HepG2 (cell line): ENCODE measurements at regions not wholly inside any gene's neighbourhood (a gene's known extent, or its start where the extent isn't known, plus 50 kb on each side); places are given as distances from the start of the nearest gene placed in this dataset.

Experiments used
- ATAC-seq: fragments of 200-7000 bp; cut with Tn5 transposase; 3 replicates; pipeline ENCODE4 v1.9.1; 2020; ENCODE audit warnings: mild to moderate bottlenecking, moderate library complexity
- BruUV-seq: library from RNA; stranded (reverse); fragments of 400-500 nt; replicated peaks from 2 replicates; lab custom pipeline; 2021; lab: Mats Ljungman, UMichigan
- CTCF ChIA-PET: fragments of 300-600 bp; formaldehyde crosslinking; extraction: SDS; loops from one replicate; lab custom pipeline; 2021; ENCODE audit warnings: low total read pairs, inconsistent platforms, low intra/inter-chr PET ratio; lab: Yijun Ruan, JAX
- POLR2A ChIA-PET: fragments of 350-600 bp; sonication (Branson Sonifier 250); formaldehyde crosslinking; loops from one replicate; lab custom pipeline; 2020; ENCODE audit warnings: antibody characterized with exemption, inconsistent platforms; lab: Yijun Ruan, JAX
- DNase-seq: peaks from one replicate; pipeline ENCODE4 v3.0.0-alpha.2; 2015; ENCODE audit warnings: low spot score
- FAIRE-seq: peaks from 3 replicates; lab custom pipeline; 2011; peaks lifted over from hg19 to GRCh38; lab: Jason Lieb, UNC
- H2AFZ ChIP-seq: one replicate; pipeline ENCODE4 v1.6.1; 2011; ENCODE audit warnings: low read length, inconsistent platforms
- H3K27ac ChIP-seq: fragments of 300-600 bp; 3 replicates; pipeline ENCODE4 v1.8.0; 2011; ENCODE audit warnings: mixed run types, mild to moderate bottlenecking, mixed read lengths, low read length, inconsistent platforms; ENCODE audit not compliant: insufficient read depth; ENCODE audit errors: extremely low read length
- H3K27me3 ChIP-seq, 2 experiments: fragments of 200-600 bp in 1 of 2; 2 replicates in 1 of 2; 3 replicates in 1 of 2; pipeline versions ENCODE4 v1.6.0 to v1.8.0; 2011; ENCODE audit warnings: low read length in 2 of 2, mild to moderate bottlenecking in 2 of 2, moderate library complexity in 2 of 2, inconsistent platforms in 1 of 2; ENCODE audit not compliant: insufficient read depth in 2 of 2, control insufficient read depth in 1 of 2
- H3K36me3 ChIP-seq, 2 experiments: fragments of 200-600 bp in 1 of 2; replicated peaks in 1 of 2; 2 replicates in 1 of 2; 3 replicates in 1 of 2; pipeline versions ENCODE4 v1.5.1 to v1.8.0; 2011; ENCODE audit warnings: low read length in 2 of 2, inconsistent platforms in 1 of 2; ENCODE audit not compliant: insufficient read depth in 2 of 2, control insufficient read depth in 1 of 2
- H3K4me1 ChIP-seq: 2 replicates; pipeline ENCODE4 v1.5.1; 2012; ENCODE audit warnings: low read length, inconsistent platforms; ENCODE audit not compliant: insufficient read depth
- H3K4me2 ChIP-seq: 2 replicates; pipeline ENCODE4 v1.6.0; 2011; ENCODE audit warnings: low read depth, low read length, inconsistent platforms
- H3K4me3 ChIP-seq, 3 experiments: fragments of 200-600 bp in 1 of 3; sonication (generic), shearing (Covaris generic) in 1 of 3; replicated peaks in 1 of 3; 2 replicates each; pipeline ENCODE4 v1.5.1; 2011 to 2016; ENCODE audit warnings: low read length in 3 of 3, inconsistent platforms in 2 of 3, low read depth in 2 of 3, mild to moderate bottlenecking in 2 of 3, control low read depth in 1 of 3, mixed read lengths in 1 of 3; ENCODE audit not compliant: insufficient read depth in 1 of 3
- H3K79me2 ChIP-seq: one replicate; pipeline ENCODE4 v1.6.1; 2011; ENCODE audit warnings: low read length, inconsistent platforms; ENCODE audit not compliant: insufficient read depth
- H3K9ac ChIP-seq: 2 replicates; pipeline ENCODE4 v1.6.0; 2011; ENCODE audit warnings: mild to moderate bottlenecking, low read depth, low read length, inconsistent platforms; ENCODE audit not compliant: insufficient read depth
- H3K9me3 ChIP-seq: 2 replicates; pipeline ENCODE4 v1.5.1; 2012; ENCODE audit warnings: mild to moderate bottlenecking, low read length
- H4K20me1 ChIP-seq: 2 replicates; pipeline ENCODE4 v1.6.0; 2011; ENCODE audit warnings: inconsistent platforms, mild to moderate bottlenecking, low read length, moderate library complexity; ENCODE audit not compliant: insufficient read depth
- FOXA3 ChIP-seq: IDR thresholded peaks from 2 replicates; pipeline ENCODE4 v1.6.1; 2016; ENCODE audit warnings: missing genetic modification reagents, missing compliant biosample characterization
- FOXM1 ChIP-seq: sonication (generic); formaldehyde crosslinking; IDR thresholded peaks from 2 replicates; pipeline ENCODE4 v1.5.0; 2020; ENCODE audit warnings: missing genetic modification reagents
- NCOA2 ChIP-seq: sonication (generic); formaldehyde crosslinking; IDR thresholded peaks from 2 replicates; pipeline ENCODE4 v1.8.0; 2022; ENCODE audit warnings: inconsistent platforms
- RCOR2 ChIP-seq: IDR thresholded peaks from 2 replicates; pipeline ENCODE4 v1.6.1; 2016; ENCODE audit warnings: missing biosample characterization, missing genetic modification reagents
- ZNF143 ChIP-seq: sonication (generic); formaldehyde crosslinking; IDR thresholded peaks from 2 replicates; pipeline ENCODE4 v1.4.0; 2020; ENCODE audit warnings: missing genetic modification reagents
- ZNF660 ChIP-seq: sonication (generic); formaldehyde crosslinking; IDR thresholded peaks from 2 replicates; pipeline ENCODE4 v1.5.1; 2020; ENCODE audit warnings: mild to moderate bottlenecking, low read depth, missing genetic modification reagents, borderline replicate concordance
- ZNF709 ChIP-seq: sonication (generic); formaldehyde crosslinking; IDR thresholded peaks from 2 replicates; pipeline ENCODE4 v1.5.0; 2020; ENCODE audit warnings: mild to moderate bottlenecking, missing genetic modification reagents
- WGBS: methylation state at CpG from one replicate; pipeline ENCODE4 v1.1.6; 2017; ENCODE audit warnings: low lambda C conversion rate; 5-methylcytosine and 5-hydroxymethylcytosine counted together
- in situ Hi-C: cut with HindIII; loops from 2 replicates; pipeline ENCODE4 v1.10.0; 2017; ENCODE audit warnings: low pct_unique_long_range_greater_than_20kb; ENCODE audit not compliant: extremely low pct_ligation_motif_present
- intact Hi-C: fragments of 100-400 bp; cut with micrococcal nuclease; formaldehyde crosslinking; loops from one replicate; pipeline ENCODE4 v1.10.0; 2022; ENCODE audit not compliant: unreplicated experiment
- TF ChIP-seq, protein P1 (sequence below), 2 experiments: fragments of 450-650 bp in 1 of 2; sonication (generic) in 1 of 2; formaldehyde crosslinking in 1 of 2; IDR thresholded peaks; 2 replicates each; pipeline versions ENCODE4 v1.6.1 to v1.8.0; 2016 to 2022; ENCODE audit warnings: antibody characterized with exemption in 1 of 2, mild to moderate bottlenecking in 1 of 2, missing genetic modification reagents in 1 of 2
- TF ChIP-seq, protein P2 (sequence below): sonication (generic); formaldehyde crosslinking; IDR thresholded peaks from 2 replicates; pipeline ENCODE4 v1.8.0; 2022; ENCODE audit warnings: missing genetic modification reagents, mild to moderate bottlenecking, moderate library complexity, borderline replicate concordance

DNA sequence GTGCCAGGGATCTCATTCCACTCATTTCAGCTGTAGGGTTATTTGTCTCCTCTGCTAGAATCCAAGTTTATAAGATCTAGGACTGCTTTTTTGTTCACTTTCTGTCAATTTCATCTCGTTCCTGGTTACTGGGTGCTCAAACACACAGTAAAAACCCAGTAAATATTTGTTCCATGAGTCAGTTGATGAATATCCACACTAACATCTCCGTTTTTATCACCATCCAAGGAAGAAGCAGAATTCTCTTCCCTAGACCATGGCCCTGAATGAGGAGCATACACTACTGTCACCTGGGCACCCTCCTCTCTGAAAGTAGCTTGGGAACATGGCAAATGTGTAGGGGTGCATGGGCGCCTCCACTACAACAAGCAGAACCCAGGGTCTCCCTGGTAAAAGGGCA is 390.8 kb downstream of the FOXO1 start (continued):
- TF ChIP-seq, protein P1, sequence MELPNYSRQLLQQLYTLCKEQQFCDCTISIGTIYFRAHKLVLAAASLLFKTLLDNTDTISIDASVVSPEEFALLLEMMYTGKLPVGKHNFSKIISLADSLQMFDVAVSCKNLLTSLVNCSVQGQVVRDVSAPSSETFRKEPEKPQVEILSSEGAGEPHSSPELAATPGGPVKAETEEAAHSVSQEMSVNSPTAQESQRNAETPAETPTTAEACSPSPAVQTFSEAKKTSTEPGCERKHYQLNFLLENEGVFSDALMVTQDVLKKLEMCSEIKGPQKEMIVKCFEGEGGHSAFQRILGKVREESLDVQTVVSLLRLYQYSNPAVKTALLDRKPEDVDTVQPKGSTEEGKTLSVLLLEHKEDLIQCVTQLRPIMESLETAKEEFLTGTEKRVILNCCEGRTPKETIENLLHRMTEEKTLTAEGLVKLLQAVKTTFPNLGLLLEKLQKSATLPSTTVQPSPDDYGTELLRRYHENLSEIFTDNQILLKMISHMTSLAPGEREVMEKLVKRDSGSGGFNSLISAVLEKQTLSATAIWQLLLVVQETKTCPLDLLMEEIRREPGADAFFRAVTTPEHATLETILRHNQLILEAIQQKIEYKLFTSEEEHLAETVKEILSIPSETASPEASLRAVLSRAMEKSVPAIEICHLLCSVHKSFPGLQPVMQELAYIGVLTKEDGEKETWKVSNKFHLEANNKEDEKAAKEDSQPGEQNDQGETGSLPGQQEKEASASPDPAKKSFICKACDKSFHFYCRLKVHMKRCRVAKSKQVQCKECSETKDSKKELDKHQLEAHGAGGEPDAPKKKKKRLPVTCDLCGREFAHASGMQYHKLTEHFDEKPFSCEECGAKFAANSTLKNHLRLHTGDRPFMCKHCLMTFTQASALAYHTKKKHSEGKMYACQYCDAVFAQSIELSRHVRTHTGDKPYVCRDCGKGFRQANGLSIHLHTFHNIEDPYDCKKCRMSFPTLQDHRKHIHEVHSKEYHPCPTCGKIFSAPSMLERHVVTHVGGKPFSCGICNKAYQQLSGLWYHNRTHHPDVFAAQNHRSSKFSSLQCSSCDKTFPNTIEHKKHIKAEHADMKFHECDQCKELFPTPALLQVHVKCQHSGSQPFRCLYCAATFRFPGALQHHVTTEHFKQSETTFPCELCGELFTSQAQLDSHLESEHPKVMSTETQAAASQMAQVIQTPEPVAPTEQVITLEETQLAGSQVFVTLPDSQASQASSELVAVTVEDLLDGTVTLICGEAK (IDR thresholded peaks at IDR 0.05): no peak
- TF ChIP-seq, protein P1 (CRISPR knock-in tag; IDR thresholded peaks at IDR 0.05): no peak
- TF ChIP-seq RCOR2 (CRISPR knock-in tag) (no peak), FOXM1 (CRISPR knock-in tag) (no peak)

DNA sequence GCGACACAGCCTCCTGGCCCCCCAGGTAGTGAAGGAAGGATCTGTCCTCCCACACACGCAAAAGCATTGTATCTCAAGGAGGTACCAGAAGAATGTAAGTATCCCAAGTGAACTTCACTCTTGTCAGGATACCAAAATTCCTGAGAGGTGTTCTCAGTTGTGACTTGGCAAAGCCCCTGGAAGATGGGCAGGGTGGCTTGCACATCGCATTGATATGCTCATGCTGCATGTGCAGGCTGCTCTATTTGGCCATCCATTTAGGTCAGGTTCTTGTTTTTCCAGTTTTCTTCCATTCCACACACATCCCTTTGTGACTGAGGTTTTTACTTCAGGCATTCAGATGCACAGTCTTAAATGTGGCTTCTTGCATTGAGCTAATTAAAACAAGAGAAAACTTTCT is 382.8 kb downstream of the FOXO1 start:
- in situ Hi-C loops: no loop called here
- POLR2A ChIA-PET: no interaction called here
- H3K36me3 ChIP-seq: no peaks in the 10 kb centered on the region
- peaks cover 8% of the 10 kb centered on the region for H3K4me1 ChIP-seq
- H4K20me1 ChIP-seq: no peaks in the 10 kb centered on the region
- H2AFZ ChIP-seq: no peak overlapping the region
- no peak overlapping the region for H3K27ac ChIP-seq
- H3K4me3 ChIP-seq: no peak overlapping the region
- ATAC-seq (no peak), FAIRE-seq (no peak), DNase-seq (no peak)
- H3K9me3 ChIP-seq: no peaks in the 10 kb centered on the region
- no TSS peak for BruUV-seq
- H3K79me2 ChIP-seq: no peaks in the 10 kb centered on the region
- WGBS: 35% methylated on average over 3 of the region's 3 CpGs
- no peak overlapping the region for H3K9ac ChIP-seq
- no peak overlapping the region for H3K4me2 ChIP-seq
- no peaks in the 10 kb centered on the region for H3K27me3 ChIP-seq
- intact Hi-C loops: no loop called here
- CTCF ChIA-PET: no interaction called here
- no peak for TF ChIP-seq NCOA2 (CRISPR knock-in tag)
- TF ChIP-seq, protein P2, sequence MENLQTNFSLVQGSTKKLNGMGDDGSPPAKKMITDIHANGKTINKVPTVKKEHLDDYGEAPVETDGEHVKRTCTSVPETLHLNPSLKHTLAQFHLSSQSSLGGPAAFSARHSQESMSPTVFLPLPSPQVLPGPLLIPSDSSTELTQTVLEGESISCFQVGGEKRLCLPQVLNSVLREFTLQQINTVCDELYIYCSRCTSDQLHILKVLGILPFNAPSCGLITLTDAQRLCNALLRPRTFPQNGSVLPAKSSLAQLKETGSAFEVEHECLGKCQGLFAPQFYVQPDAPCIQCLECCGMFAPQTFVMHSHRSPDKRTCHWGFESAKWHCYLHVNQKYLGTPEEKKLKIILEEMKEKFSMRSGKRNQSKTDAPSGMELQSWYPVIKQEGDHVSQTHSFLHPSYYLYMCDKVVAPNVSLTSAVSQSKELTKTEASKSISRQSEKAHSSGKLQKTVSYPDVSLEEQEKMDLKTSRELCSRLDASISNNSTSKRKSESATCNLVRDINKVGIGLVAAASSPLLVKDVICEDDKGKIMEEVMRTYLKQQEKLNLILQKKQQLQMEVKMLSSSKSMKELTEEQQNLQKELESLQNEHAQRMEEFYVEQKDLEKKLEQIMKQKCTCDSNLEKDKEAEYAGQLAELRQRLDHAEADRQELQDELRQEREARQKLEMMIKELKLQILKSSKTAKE (CRISPR knock-in tag): no peak
- TF ChIP-seq ZNF709 (CRISPR knock-in tag): no peak
- TF ChIP-seq ZNF660: no peak
- no peak for TF ChIP-seq ZNF143 (CRISPR knock-in tag)
- no peak for TF ChIP-seq FOXA3 (CRISPR knock-in tag)
